ENCODE measurements at regions not wholly inside any gene's neighbourhood (a gene's known extent, or its start where the extent isn't known, plus 50 kb on each side); places are given as distances from the start of the nearest gene placed in this dataset.

- TF ChIP-seq, protein P1, sequence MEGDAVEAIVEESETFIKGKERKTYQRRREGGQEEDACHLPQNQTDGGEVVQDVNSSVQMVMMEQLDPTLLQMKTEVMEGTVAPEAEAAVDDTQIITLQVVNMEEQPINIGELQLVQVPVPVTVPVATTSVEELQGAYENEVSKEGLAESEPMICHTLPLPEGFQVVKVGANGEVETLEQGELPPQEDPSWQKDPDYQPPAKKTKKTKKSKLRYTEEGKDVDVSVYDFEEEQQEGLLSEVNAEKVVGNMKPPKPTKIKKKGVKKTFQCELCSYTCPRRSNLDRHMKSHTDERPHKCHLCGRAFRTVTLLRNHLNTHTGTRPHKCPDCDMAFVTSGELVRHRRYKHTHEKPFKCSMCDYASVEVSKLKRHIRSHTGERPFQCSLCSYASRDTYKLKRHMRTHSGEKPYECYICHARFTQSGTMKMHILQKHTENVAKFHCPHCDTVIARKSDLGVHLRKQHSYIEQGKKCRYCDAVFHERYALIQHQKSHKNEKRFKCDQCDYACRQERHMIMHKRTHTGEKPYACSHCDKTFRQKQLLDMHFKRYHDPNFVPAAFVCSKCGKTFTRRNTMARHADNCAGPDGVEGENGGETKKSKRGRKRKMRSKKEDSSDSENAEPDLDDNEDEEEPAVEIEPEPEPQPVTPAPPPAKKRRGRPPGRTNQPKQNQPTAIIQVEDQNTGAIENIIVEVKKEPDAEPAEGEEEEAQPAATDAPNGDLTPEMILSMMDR (IDR thresholded peaks at IDR 0.05): no peak
Observed at GRCh38 chr5:28404363-28405071, 1366.1 kb upstream of the CDH9 start.

DNA sequence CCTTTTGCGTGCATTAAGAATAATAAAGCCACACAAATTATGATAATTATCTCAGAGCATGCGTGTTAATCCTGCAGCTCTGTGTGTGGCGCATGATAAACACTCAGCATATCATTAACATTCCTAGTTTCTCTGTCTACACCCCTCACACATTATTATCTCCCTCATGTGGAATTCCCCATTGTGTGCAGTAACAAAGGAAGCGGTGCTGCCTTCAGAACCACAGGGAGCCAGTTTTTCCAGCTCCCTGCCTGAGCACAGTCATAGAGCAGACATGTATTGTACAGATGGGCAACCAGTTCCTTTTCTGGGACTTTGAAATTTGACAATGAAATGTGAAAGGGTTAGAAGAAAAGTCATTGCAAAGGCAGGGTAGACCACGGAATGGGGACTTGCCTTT lies 1365.5 kb upstream of the CDH9 start:
- TF ChIP-seq, protein P1 (IDR thresholded peaks at IDR 0.05): no peak

GRCh38 chr5:28402590-28403301 lies 1364.4 kb upstream of the CDH9 start:
- TF ChIP-seq, protein P1 (IDR thresholded peaks at IDR 0.05): no peak

DNA sequence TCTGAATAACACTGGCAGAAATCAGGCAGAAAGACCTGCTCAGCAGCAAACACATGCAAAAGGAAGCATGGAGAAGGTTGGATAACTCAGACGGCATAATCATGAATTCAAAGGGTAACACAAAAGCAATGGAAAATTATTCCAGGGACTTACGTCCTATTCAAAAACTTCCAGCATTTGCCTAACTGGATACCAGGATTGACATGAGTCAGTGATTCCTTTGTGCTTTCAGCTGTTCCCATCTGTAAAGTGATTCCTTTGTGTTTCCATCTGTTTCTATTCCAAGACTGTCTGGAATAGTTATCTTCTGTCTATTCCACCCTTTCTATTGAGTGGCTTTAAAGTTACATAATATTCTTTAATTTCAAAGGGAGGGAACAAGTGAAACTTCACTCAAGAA lies 1361.7 kb upstream of the CDH9 start:
- TF ChIP-seq, protein P1 (IDR thresholded peaks at IDR 0.05): no peak

DNA sequence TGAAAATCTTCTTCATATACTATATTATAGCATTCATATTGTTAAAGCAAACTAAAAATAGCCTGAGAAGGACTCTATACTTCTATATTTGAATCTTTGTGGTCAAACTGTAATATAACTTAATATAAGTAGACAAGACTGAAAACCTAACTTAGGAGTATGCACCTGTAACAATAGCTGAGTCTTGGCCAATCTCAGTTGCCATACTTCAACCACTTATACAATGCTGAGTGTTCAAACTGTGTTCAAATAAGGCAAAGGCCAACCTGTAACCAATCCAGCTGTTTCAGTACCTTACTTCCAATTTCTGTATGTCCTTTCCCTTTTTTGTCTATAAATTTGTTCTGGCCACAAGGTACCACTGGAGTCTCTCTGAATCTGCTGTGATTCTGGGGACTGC lies 1360.8 kb upstream of the CDH9 start:
- TF ChIP-seq, protein P1 (IDR thresholded peaks at IDR 0.05): no peak

GRCh38 chr5:28398185-28398584 lies 1359.8 kb upstream of the CDH9 start:
- TF ChIP-seq, protein P1 (IDR thresholded peaks at IDR 0.05): no peak

DNA sequence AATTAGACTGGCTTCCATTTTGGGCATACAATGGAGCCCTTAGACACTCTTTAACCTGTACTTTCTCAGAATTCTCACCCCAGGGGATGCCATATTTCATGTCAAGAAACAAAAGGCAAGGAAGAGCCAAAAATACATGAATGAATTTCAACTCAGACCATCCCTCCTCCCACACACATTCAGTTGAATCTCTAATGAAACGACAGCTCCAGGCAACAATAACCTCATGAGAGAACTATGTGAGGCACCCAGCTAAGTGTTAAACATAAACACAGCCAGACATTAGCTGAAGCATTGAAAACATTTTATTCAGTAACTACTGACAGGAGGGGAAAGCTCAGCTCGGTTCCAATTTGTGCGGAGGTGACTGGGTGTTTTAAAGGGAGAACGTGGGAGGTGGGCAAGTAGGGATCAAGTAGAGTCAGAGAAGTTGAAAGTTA lies 1359.1 kb upstream of the CDH9 start:
- TF ChIP-seq, protein P1 (IDR thresholded peaks at IDR 0.05): no peak
